ENCODE measurements at regions not wholly inside any gene's neighbourhood (a gene's known extent, or its start where the extent isn't known, plus 50 kb on each side); places are given as distances from the start of the nearest gene placed in this dataset.

DNA sequence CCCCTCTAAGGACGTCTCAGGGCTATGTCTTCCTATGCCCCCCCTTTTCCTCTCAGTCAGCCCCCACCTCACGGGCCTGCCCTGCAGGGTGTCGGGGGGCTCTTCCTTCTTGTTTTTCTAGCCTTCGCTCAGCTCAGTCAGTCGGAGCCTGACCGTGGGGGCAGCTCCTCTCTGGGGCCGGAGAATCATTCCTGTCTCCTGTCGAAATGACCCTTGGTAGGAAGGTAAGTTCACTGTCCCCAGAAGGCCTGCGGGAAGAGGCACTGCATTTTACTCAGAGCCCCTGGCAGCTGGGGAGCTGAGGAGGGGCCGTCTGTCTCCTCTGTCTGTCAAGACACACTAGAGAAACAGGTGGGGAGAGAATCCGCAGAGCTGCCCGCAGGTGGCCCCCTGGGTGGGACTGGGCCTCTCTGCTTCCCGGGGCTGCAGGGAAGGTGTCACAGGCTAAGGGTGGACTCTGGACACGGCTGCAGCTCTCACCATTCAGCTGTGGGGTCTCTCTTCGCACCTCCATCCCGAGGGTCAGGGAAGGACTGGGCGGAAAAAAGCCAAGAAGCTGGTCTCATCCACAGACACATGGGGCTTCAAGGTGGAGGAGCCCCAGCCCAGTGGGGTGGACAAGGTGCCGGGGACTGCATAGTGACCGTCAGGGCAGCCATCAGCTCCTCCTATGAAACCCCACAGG, 112.8 kb upstream of the TNRC6C start:
- H3K4me3 ChIP-seq: no peak overlapping the region
- no peaks in the 10 kb centered on the region for H3K27me3 ChIP-seq
- intact Hi-C loops (cut with DNase I): no loop called here
- H3K9me3 ChIP-seq: no peaks in the 10 kb centered on the region
- H3K27ac ChIP-seq: no peak overlapping the region
- DNase-seq: no peak
- TF ChIP-seq POLR2A (IDR thresholded peaks at IDR 0.05) (no peak), EP300 (IDR thresholded peaks at IDR 0.05) (no peak), CTCF (IDR thresholded peaks at IDR 0.05) (no peak)
- 73 to 79% (median 79%) methylated on average over 19 of the region's 19 CpGs for WGBS, 3 donors
- H3K4me1 ChIP-seq (ENCODE audit: insufficient read depth): no peaks in the 10 kb centered on the region
- no peaks in the 10 kb centered on the region for H3K36me3 ChIP-seq

GRCh38 chr17:77846531-77847085, 111.9 kb upstream of the TNRC6C start:
- no peaks in the 10 kb centered on the region for H3K27me3 ChIP-seq
- H3K27ac ChIP-seq: no peak overlapping the region
- intact Hi-C loops (cut with DNase I): no loop called here
- WGBS, 3 donors: 74 to 78% (median 74%) methylated on average over 5 of the region's 5 CpGs
- no peaks in the 10 kb centered on the region for H3K4me1 ChIP-seq (ENCODE audit: insufficient read depth)
- no peak for DNase-seq
- H3K9me3 ChIP-seq: no peaks in the 10 kb centered on the region
- no peak overlapping the region for H3K4me3 ChIP-seq
- no peaks in the 10 kb centered on the region for H3K36me3 ChIP-seq
- TF ChIP-seq CTCF (IDR thresholded peaks at IDR 0.05) (no peak), POLR2A (IDR thresholded peaks at IDR 0.05) (no peak), EP300 (IDR thresholded peaks at IDR 0.05) (no peak)

DNA sequence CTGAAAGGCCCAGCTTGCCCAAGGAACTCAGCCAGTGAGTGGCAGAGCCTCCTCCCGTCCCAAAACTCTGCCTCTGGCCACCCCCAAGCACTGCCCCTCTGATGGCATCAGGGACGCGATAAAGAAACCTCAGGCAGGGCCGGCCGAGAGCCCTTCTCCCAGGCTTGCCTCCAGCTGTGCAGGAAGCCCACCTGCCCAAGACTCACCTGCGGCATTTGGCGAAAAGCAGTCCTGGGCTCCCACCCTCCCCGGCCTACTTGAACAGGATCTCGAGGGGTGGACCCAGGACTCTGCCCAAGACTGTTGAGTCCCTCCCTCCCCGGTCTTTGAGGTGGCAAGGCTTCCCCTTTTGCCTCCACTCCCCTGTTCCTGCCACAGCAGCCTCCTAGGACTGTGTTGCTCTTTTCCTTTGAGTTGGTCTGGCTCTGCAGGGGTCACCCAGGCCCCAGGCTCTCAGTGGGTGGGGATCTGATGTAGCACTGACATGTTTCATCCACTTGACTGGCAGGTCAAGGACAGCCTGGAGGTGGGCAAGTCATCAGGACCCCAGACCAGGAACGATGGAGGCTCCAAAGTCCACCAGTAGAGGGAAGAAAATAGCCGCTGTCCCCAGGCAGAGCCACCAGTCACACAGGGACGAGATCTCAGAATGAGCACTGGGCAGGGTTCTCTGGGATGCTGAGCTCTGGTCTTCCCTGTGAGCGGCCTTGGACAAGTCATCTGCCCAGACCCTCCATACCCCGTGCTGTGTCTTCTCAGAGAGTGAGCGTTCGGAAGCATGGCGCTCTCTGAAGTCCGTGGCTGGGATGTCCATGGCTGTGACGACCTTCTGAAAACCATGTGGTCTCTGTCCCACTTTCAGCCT, 111.0 kb upstream of the TNRC6C start:
- no peaks in the 10 kb centered on the region for H3K4me1 ChIP-seq (ENCODE audit: insufficient read depth)
- H3K9me3 ChIP-seq: no peaks in the 10 kb centered on the region
- WGBS, 3 donors: 84 to 87% (median 86%) methylated on average over 20 of the region's 20 CpGs
- DNase-seq: no peak
- intact Hi-C loops (cut with DNase I): no loop called here
- no peak overlapping the region for H3K27ac ChIP-seq
- no peak for TF ChIP-seq POLR2A (IDR thresholded peaks at IDR 0.05)
- no peaks in the 10 kb centered on the region for H3K27me3 ChIP-seq
- H3K4me3 ChIP-seq: no peak overlapping the region
- H3K36me3 ChIP-seq: no peaks in the 10 kb centered on the region

DNA sequence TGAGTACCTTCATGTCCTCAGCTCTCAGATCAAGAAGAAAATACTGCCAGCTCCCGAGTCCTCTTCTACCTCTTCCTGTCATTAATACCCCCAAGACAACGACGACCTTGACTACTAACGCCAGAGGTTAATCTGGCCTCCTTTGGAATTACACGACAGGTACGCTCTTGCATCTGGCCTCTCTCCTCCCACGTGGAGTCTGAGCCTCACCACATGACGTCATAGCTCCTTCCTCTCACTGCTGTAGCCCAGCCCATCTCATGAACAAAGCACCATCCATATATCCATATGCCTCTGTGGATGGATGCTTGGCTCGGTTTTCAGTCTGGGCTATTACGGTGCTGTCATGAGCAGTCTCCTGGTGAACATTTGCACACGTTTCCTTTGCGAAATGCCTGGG, 110.2 kb upstream of the TNRC6C start:
- H3K36me3 ChIP-seq: no peaks in the 10 kb centered on the region
- H3K9me3 ChIP-seq: no peaks in the 10 kb centered on the region
- intact Hi-C loops (cut with DNase I): no loop called here
- TF ChIP-seq CTCF (IDR thresholded peaks at IDR 0.05) (no peak), POLR2A (IDR thresholded peaks at IDR 0.05) (no peak), EP300 (IDR thresholded peaks at IDR 0.05) (no peak)
- DNase-seq: no peak
- H3K27me3 ChIP-seq: no peaks in the 10 kb centered on the region
- 64 to 74% (median 66%) methylated on average over 12 of the region's 12 CpGs for WGBS, 3 donors
- H3K4me3 ChIP-seq: no peak overlapping the region
- no peak overlapping the region for H3K27ac ChIP-seq
- no peaks in the 10 kb centered on the region for H3K4me1 ChIP-seq (ENCODE audit: insufficient read depth)
